Keratinocyte (primary cell): ENCODE measurements at regions not wholly inside any gene's neighbourhood (a gene's known extent, or its start where the extent isn't known, plus 50 kb on each side); places are given as distances from the start of the nearest gene placed in this dataset.

Experiments used
- CTCF ChIP-seq, 3 experiments: IDR thresholded peaks in 1 of 3; conservative IDR thresholded peaks in 1 of 3; optimal IDR thresholded peaks in 1 of 3; 2 replicates in 2 of 3; 3 replicates in 1 of 3; pipeline versions ENCODE3 to v1.5.1; 2011; ENCODE audit warnings: low read length in 3 of 3, mild to moderate bottlenecking in 3 of 3, moderate library complexity in 2 of 3, control low read depth in 1 of 3, inconsistent platforms in 1 of 3; ENCODE audit not compliant: insufficient read depth in 2 of 3; ENCODE audit errors: extremely low read depth in 1 of 3
- EZH2 ChIP-seq: IDR thresholded peaks from one replicate; pipeline ENCODE4 v1.6.1; 2012; ENCODE audit warnings: inconsistent platforms, mild to moderate bottlenecking, low read length, moderate library complexity

DNA sequence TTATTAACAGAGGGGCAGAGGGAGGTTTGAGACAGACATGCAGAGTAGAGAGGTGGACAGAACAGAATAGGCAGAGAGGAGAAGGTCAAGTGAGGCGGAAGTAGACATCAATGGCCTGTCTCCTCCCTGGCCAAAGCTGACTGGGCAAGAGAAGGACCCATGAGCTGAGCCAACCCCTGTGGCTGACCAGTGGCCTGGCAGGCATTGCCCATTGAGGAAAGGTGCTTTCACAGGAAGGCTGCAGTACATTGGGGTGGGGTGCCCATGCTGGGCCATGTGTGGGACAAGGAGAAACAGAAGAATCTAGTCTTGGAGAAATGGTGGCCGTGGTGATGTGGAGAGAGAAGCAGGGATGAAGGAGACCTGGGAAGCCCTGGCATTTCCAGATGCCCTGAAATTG is 76.0 kb downstream of the MYEOV start:
- no peak for TF ChIP-seq CTCF (optimal IDR thresholded peaks at IDR 0.05 in 1 of 3, IDR thresholded peaks at IDR 0.05 in 1 of 3, conservative IDR thresholded peaks at IDR 0.05 in 1 of 3; ENCODE audit: extremely low read depth in 1 of 3, insufficient read depth in 2 of 3, low read length in 3 of 3)
- TF ChIP-seq EZH2: no peak
